HG02852 (cell line): ENCODE measurements at regions not wholly inside any gene's neighbourhood (a gene's known extent, or its start where the extent isn't known, plus 50 kb on each side); places are given as distances from the start of the nearest gene placed in this dataset.

Experiments used
- ATAC-seq: cut with Tn5 transposase; IDR thresholded peaks from one replicate; pipeline ENCODE4 v1.9.1; 2021; ENCODE audit warnings: mild to moderate bottlenecking, moderate library complexity; ENCODE audit not compliant: unreplicated experiment

GRCh38 chr11:19478891-19479290 is 233.7 kb upstream of the NAV2 start:
- no peak for ATAC-seq

- ATAC-seq: peak; percentile 86
Observed at GRCh38 chr11:19474954-19475721, 234.4 kb upstream of the E2F8 start.

GRCh38 chr11:19474211-19474610 is 233.5 kb upstream of the E2F8 start:
- no peak for ATAC-seq

GRCh38 chr11:19472679-19473078 is 231.9 kb upstream of the E2F8 start:
- ATAC-seq: no peak

- ATAC-seq: no peak
Observed at GRCh38 chr11:19467904-19468303, 227.2 kb upstream of the E2F8 start.

GRCh38 chr11:19466314-19466713 is 225.6 kb upstream of the E2F8 start:
- ATAC-seq: no peak

- no peak for ATAC-seq
Observed at GRCh38 chr11:19463976-19464375, 223.2 kb upstream of the E2F8 start.

- no peak for ATAC-seq
Observed at GRCh38 chr11:19460718-19461405, 220.1 kb upstream of the E2F8 start.

- ATAC-seq: no peak
Observed at GRCh38 chr11:19459240-19459639, 218.5 kb upstream of the E2F8 start.

GRCh38 chr11:19458721-19459120 is 218.0 kb upstream of the E2F8 start:
- ATAC-seq: no peak

GRCh38 chr11:19458231-19458630 is 217.5 kb upstream of the E2F8 start:
- no peak for ATAC-seq

- no peak for ATAC-seq
Observed at GRCh38 chr11:19455731-19456130, 215.0 kb upstream of the E2F8 start.

- ATAC-seq: no peak
Observed at GRCh38 chr11:19453651-19454257, 213.0 kb upstream of the E2F8 start.

- no peak for ATAC-seq
Observed at GRCh38 chr11:19451609-19452008, 210.9 kb upstream of the E2F8 start.

GRCh38 chr11:19450282-19450681 is 209.5 kb upstream of the E2F8 start:
- no peak for ATAC-seq

GRCh38 chr11:19448651-19449050 is 207.9 kb upstream of the E2F8 start:
- no peak for ATAC-seq

GRCh38 chr11:19447150-19447566 is 206.4 kb upstream of the E2F8 start:
- ATAC-seq: no peak

- no peak for ATAC-seq
Observed at GRCh38 chr11:19445771-19446170, 205.0 kb upstream of the E2F8 start.

- ATAC-seq: no peak
Observed at GRCh38 chr11:19444231-19444630, 203.5 kb upstream of the E2F8 start.

- no peak for ATAC-seq
Observed at GRCh38 chr11:19442554-19442910, 201.8 kb upstream of the E2F8 start.

GRCh38 chr11:19441752-19442553 is 201.2 kb upstream of the E2F8 start:
- ATAC-seq: peak; percentile 95
